ENCODE measurements at regions not wholly inside any gene's neighbourhood (a gene's known extent, or its start where the extent isn't known, plus 50 kb on each side); places are given as distances from the start of the nearest gene placed in this dataset.

- DNase-seq, result no peak
Observed at GRCh38 chr16:50866806-50867205, 124.9 kb downstream of the CYLD start.

- no peak for DNase-seq
Observed at GRCh38 chr16:50864386-50864785, 122.5 kb downstream of the CYLD start.

GRCh38 chr16:50863644-50864144 lies 121.8 kb downstream of the CYLD start:
- no peak for DNase-seq

- no peak for DNase-seq
Observed at GRCh38 chr16:50862818-50863643, 121.1 kb downstream of the CYLD start.

- no peak for DNase-seq
Observed at GRCh38 chr16:50861970-50862411, 120.1 kb downstream of the CYLD start.

- DNase-seq, result no peak
Observed at GRCh38 chr16:50861451-50861850, 119.6 kb downstream of the CYLD start.

- no peak for DNase-seq
Observed at GRCh38 chr16:50859628-50860360, 117.9 kb downstream of the CYLD start.

GRCh38 chr16:50858877-50859627 lies 117.2 kb downstream of the CYLD start:
- no peak for DNase-seq

- no peak for DNase-seq
Observed at GRCh38 chr16:50858376-50858775, 116.5 kb downstream of the CYLD start.

GRCh38 chr16:50857881-50858280 lies 116.0 kb downstream of the CYLD start:
- DNase-seq, result no peak

GRCh38 chr16:50856991-50857390 lies 115.1 kb downstream of the CYLD start:
- DNase-seq, result no peak

- no peak for DNase-seq
Observed at GRCh38 chr16:50853329-50853728, 111.4 kb downstream of the CYLD start.

Measured in femur (tissue), 1 donor.